NCI-H2171 (cell line): ENCODE measurements at regions not wholly inside any gene's neighbourhood (a gene's known extent, or its start where the extent isn't known, plus 50 kb on each side); places are given as distances from the start of the nearest gene placed in this dataset.

Source experiments
- DNase-seq: peaks from one replicate; lab custom pipeline; 2025; lab: John Stamatoyannopoulos, UW

GRCh38 chr2:221060376-221060775, 511.7 kb downstream of the EPHA4 start:
- DNase-seq: no peak

GRCh38 chr2:221063568-221063967, 508.5 kb downstream of the EPHA4 start:
- DNase-seq: no peak

- DNase-seq: no peak
Measured at GRCh38 chr2:221064058-221064854, 507.8 kb downstream of the EPHA4 start.

GRCh38 chr2:221064880-221065279, 507.2 kb downstream of the EPHA4 start:
- DNase-seq: no peak

- DNase-seq: no peak
Measured at GRCh38 chr2:221068123-221068522, 504.0 kb downstream of the EPHA4 start.

- DNase-seq: no peak
Measured at GRCh38 chr2:221070106-221070505, 502.0 kb downstream of the EPHA4 start.

- no peak for DNase-seq
Measured at GRCh38 chr2:221073326-221074049, 498.6 kb downstream of the EPHA4 start.

GRCh38 chr2:221074238-221074637, 497.9 kb downstream of the EPHA4 start:
- DNase-seq: no peak

GRCh38 chr2:221075203-221075602, 496.9 kb downstream of the EPHA4 start:
- no peak for DNase-seq

GRCh38 chr2:221077251-221077650, 494.9 kb downstream of the EPHA4 start:
- DNase-seq: no peak

GRCh38 chr2:221077799-221078198, 494.3 kb downstream of the EPHA4 start:
- DNase-seq: no peak

GRCh38 chr2:221085341-221085900, 486.7 kb downstream of the EPHA4 start:
- DNase-seq: peak; percentile 56

GRCh38 chr2:221085936-221086335, 486.2 kb downstream of the EPHA4 start:
- no peak for DNase-seq

- DNase-seq: no peak
Measured at GRCh38 chr2:221087779-221088178, 484.3 kb downstream of the EPHA4 start.

GRCh38 chr2:221088506-221088905, 483.6 kb downstream of the EPHA4 start:
- DNase-seq: no peak

GRCh38 chr2:221095356-221095755, 476.7 kb downstream of the EPHA4 start:
- DNase-seq: no peak

- DNase-seq: no peak
Measured at GRCh38 chr2:221096706-221097567, 475.2 kb downstream of the EPHA4 start.

- no peak for DNase-seq
Measured at GRCh38 chr2:221097568-221097915, 474.6 kb downstream of the EPHA4 start.

GRCh38 chr2:221097949-221098348, 474.2 kb downstream of the EPHA4 start:
- DNase-seq: no peak

- DNase-seq: no peak
Measured at GRCh38 chr2:221100467-221101089, 471.5 kb downstream of the EPHA4 start.

- DNase-seq: no peak
Measured at GRCh38 chr2:221102896-221103688, 469.0 kb downstream of the EPHA4 start.
